Cardiac muscle cell (in vitro differentiated cells and primary cell): ENCODE measurements at regions not wholly inside any gene's neighbourhood (a gene's known extent, or its start where the extent isn't known, plus 50 kb on each side); places are given as distances from the start of the nearest gene placed in this dataset.

Experiments
- DNase-seq, 2 donors: peaks; one replicate each; pipeline versions ENCODE4 v3.0.0 to v3.0.0-alpha.2; 2010 to 2017; ENCODE audit warnings: low read depth in 1 of 2, low spot score in 1 of 2
- H3K27ac ChIP-seq: fragments of 200-600 bp; sonication (generic); 2 replicates; pipeline ENCODE4 v1.5.1; 2016
- H3K27me3 ChIP-seq: fragments of 200-600 bp; sonication (generic); 2 replicates; pipeline ENCODE4 v1.6.0; 2016; ENCODE audit warnings: control low read depth
- H3K36me3 ChIP-seq: fragments of 200-600 bp; sonication (generic); 2 replicates; pipeline ENCODE4 v1.5.1; 2016; ENCODE audit warnings: control low read depth
- H3K4me1 ChIP-seq: fragments of 200-600 bp; sonication (generic); 2 replicates; pipeline ENCODE4 v1.8.1; 2017; ENCODE audit warnings: low read depth, mild to moderate bottlenecking, mixed run types
- H3K4me3 ChIP-seq: fragments of 200-600 bp; sonication (generic); 2 replicates; pipeline ENCODE4 v1.5.1; 2016; ENCODE audit warnings: mild to moderate bottlenecking
- H3K9me3 ChIP-seq: fragments of 200-600 bp; sonication (generic); 2 replicates; pipeline ENCODE4 v1.5.1; 2017; ENCODE audit warnings: low read depth, mild to moderate bottlenecking, control low read depth
- TF ChIP-seq, protein P1 (sequence below): IDR thresholded peaks from 2 replicates; pipeline ENCODE4 v1.5.1; 2012; ENCODE audit warnings: low read depth, mild to moderate bottlenecking, low read length

DNA sequence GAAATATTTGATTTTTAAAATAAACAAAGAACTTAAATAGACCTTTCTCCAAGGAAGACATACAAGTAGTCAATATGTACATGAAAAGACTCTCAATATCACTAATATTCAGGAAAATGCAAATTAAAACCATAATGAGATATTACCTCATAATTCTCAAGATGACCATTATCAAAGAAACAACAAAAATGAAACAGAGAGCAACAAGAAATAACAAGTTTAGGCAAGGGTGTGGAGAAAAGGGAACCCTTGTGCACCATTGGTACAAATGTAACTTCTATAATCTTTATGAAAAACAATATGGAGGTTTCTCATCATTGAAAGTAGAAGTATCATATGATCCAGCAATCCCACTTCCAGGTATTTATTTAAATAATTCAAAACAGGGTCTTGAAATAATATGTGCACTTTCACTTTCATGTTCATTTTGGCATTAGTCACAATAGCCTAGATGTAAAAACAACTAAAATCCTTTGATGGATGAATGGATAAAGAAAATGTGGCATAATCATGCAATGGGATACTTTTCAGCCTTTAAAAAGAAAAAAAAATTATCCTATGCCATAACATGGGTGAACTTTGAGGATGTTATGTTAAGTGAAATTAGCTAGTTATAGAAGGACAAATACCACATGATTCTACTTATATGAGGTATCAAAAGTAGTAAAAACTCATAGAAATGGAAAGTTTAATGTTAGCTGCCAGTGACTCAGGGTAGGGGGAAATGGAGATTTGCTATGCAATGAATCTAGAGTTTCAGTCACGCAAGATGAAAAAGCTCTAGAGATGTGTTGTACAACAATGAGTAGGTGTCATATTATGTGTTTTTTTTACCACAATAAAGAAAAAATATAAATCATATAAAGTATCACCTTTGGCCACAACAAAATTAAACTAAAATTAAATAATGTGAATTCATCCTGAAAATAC is 114.5 kb upstream of the LYPLAL1 start:
- H3K27ac ChIP-seq, result no peak overlapping the region
- H3K4me3 ChIP-seq, result no peak overlapping the region
- H3K4me1 ChIP-seq, result no peaks in the 10 kb centered on the region
- TF ChIP-seq, protein P1, sequence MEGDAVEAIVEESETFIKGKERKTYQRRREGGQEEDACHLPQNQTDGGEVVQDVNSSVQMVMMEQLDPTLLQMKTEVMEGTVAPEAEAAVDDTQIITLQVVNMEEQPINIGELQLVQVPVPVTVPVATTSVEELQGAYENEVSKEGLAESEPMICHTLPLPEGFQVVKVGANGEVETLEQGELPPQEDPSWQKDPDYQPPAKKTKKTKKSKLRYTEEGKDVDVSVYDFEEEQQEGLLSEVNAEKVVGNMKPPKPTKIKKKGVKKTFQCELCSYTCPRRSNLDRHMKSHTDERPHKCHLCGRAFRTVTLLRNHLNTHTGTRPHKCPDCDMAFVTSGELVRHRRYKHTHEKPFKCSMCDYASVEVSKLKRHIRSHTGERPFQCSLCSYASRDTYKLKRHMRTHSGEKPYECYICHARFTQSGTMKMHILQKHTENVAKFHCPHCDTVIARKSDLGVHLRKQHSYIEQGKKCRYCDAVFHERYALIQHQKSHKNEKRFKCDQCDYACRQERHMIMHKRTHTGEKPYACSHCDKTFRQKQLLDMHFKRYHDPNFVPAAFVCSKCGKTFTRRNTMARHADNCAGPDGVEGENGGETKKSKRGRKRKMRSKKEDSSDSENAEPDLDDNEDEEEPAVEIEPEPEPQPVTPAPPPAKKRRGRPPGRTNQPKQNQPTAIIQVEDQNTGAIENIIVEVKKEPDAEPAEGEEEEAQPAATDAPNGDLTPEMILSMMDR, result no peak
- no peaks in the 10 kb centered on the region for H3K36me3 ChIP-seq
- DNase-seq, result no peak
- no peaks in the 10 kb centered on the region for H3K9me3 ChIP-seq
- H3K27me3 ChIP-seq, result no peaks in the 10 kb centered on the region

- no peak overlapping the region for H3K27ac ChIP-seq
- no peak overlapping the region for H3K4me3 ChIP-seq
- H3K4me1 ChIP-seq, result peaks cover 12% of the 10 kb centered on the region
- H3K27me3 ChIP-seq, result no peaks in the 10 kb centered on the region
- TF ChIP-seq, protein P1, result no peak
- no peak for DNase-seq
- no peaks in the 10 kb centered on the region for H3K9me3 ChIP-seq
- no peaks in the 10 kb centered on the region for H3K36me3 ChIP-seq
Observed at GRCh38 chr1:219060798-219061197, 112.9 kb upstream of the LYPLAL1 start.

- Histone ChIP-seq H3K27me3 (no peaks in the 10 kb centered on the region), H3K4me1 (peaks cover 13% of the 10 kb centered on the region), H3K9me3 (no peaks in the 10 kb centered on the region), H3K27ac (no peak overlapping the region), H3K36me3 (no peaks in the 10 kb centered on the region), H3K4me3 (no peak overlapping the region)
- TF ChIP-seq, protein P1, result no peak
- DNase-seq, result no peak
Observed at GRCh38 chr1:219062161-219062560, 111.5 kb upstream of the LYPLAL1 start.

GRCh38 chr1:219066098-219066497 is 107.6 kb upstream of the LYPLAL1 start:
- peak in 1 of 2 donors; percentile 17 for DNase-seq
- H3K4me3 ChIP-seq, result no peak overlapping the region
- H3K36me3 ChIP-seq, result no peaks in the 10 kb centered on the region
- H3K4me1 ChIP-seq, result peaks cover 13% of the 10 kb centered on the region
- TF ChIP-seq, protein P1, result no peak
- H3K9me3 ChIP-seq, result no peaks in the 10 kb centered on the region
- H3K27me3 ChIP-seq, result no peaks in the 10 kb centered on the region
- H3K27ac ChIP-seq, result no peak overlapping the region

- DNase-seq, result peak; percentile 36 to 77
- Histone ChIP-seq H3K9me3 (no peaks in the 10 kb centered on the region), H3K27me3 (no peaks in the 10 kb centered on the region), H3K4me1 (peaks cover 13% of the 10 kb centered on the region), H3K27ac (no peak overlapping the region), H3K4me3 (no peak overlapping the region), H3K36me3 (no peaks in the 10 kb centered on the region)
- TF ChIP-seq, protein P1, result peak; percentile 55
Observed at GRCh38 chr1:219066631-219067349, 106.9 kb upstream of the LYPLAL1 start.
